Keratinocyte (primary cell): ENCODE measurements at regions not wholly inside any gene's neighbourhood (a gene's known extent, or its start where the extent isn't known, plus 50 kb on each side); places are given as distances from the start of the nearest gene placed in this dataset.

Experiments used
- EZH2 ChIP-seq: IDR thresholded peaks from one replicate; pipeline ENCODE4 v1.6.1; 2012; ENCODE audit warnings: inconsistent platforms, mild to moderate bottlenecking, low read length, moderate library complexity
- TF ChIP-seq, protein P1 (sequence below), 3 experiments: IDR thresholded peaks in 1 of 3; conservative IDR thresholded peaks in 1 of 3; optimal IDR thresholded peaks in 1 of 3; 2 replicates in 2 of 3; 3 replicates in 1 of 3; pipeline versions ENCODE3 to v1.5.1; 2011; ENCODE audit warnings: low read length in 3 of 3, mild to moderate bottlenecking in 3 of 3, moderate library complexity in 2 of 3, control low read depth in 1 of 3, inconsistent platforms in 1 of 3; ENCODE audit not compliant: insufficient read depth in 2 of 3; ENCODE audit errors: extremely low read depth in 1 of 3

- TF ChIP-seq, protein P1, sequence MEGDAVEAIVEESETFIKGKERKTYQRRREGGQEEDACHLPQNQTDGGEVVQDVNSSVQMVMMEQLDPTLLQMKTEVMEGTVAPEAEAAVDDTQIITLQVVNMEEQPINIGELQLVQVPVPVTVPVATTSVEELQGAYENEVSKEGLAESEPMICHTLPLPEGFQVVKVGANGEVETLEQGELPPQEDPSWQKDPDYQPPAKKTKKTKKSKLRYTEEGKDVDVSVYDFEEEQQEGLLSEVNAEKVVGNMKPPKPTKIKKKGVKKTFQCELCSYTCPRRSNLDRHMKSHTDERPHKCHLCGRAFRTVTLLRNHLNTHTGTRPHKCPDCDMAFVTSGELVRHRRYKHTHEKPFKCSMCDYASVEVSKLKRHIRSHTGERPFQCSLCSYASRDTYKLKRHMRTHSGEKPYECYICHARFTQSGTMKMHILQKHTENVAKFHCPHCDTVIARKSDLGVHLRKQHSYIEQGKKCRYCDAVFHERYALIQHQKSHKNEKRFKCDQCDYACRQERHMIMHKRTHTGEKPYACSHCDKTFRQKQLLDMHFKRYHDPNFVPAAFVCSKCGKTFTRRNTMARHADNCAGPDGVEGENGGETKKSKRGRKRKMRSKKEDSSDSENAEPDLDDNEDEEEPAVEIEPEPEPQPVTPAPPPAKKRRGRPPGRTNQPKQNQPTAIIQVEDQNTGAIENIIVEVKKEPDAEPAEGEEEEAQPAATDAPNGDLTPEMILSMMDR (optimal IDR thresholded peaks at IDR 0.05 in 1 of 3, IDR thresholded peaks at IDR 0.05 in 1 of 3, conservative IDR thresholded peaks at IDR 0.05 in 1 of 3; ENCODE audit: extremely low read depth in 1 of 3, insufficient read depth in 2 of 3, low read length in 3 of 3), result no peak
- no peak for TF ChIP-seq EZH2
Observed at GRCh38 chr14:82134411-82134810, 600.8 kb upstream of the SEL1L start.
